ENCODE measurements at regions not wholly inside any gene's neighbourhood (a gene's known extent, or its start where the extent isn't known, plus 50 kb on each side); places are given as distances from the start of the nearest gene placed in this dataset.

DNA sequence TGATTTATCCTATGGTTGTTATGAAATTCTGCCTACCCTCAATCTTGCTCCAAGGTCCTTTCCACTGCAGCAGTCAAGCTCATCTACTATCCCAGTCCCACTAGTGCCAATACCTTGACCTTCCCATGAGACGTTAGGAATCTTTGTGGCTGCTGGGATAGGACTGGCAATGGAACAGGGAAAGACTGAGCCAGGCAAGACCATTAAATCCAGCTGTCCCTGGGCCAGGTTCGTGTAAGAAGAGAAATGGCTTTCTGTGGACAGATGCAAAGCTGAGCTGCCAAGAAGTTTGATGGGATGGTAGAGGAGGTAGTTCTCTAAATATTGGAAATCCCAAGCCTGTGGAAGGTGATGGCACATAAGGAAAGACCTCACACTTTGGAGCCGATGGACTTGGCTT lies 50.1 kb upstream of the TMEM17 start:
- SMC1A ChIA-PET (ENCODE audit: uncharacterized antibody, unreplicated experiment) = no interaction called here
- Histone ChIP-seq H3K4me3 (no peak overlapping the region), H3K36me3 (ENCODE audit: control insufficient read depth in 2 of 2, insufficient read depth in 2 of 2, low read length in 1 of 2) (no peaks in the 10 kb centered on the region), H4K20me1 (ENCODE audit: control insufficient read depth, insufficient read depth) (no peaks in the 10 kb centered on the region), H3K27ac (ENCODE audit: control insufficient read depth, insufficient read depth) (no peak overlapping the region), H3K27me3 (replicated peaks in 1 of 2; ENCODE audit: control insufficient read depth in 2 of 2, insufficient read depth in 2 of 2, low read length in 1 of 2) (no peaks in the 10 kb centered on the region), H3K9me3 (replicated peaks; ENCODE audit: control insufficient read depth, insufficient read depth, low read length) (no peaks in the 10 kb centered on the region; the same call in 2 of the 3 replicates), H3K4me2 (ENCODE audit: control insufficient read depth, insufficient read depth) (no peak overlapping the region), H2AFZ (ENCODE audit: control insufficient read depth, low read depth, low read length) (no peak overlapping the region), H3K9ac (ENCODE audit: control insufficient read depth, insufficient read depth, low read length) (no peak overlapping the region), H3K79me2 (ENCODE audit: control insufficient read depth, insufficient read depth, low read length) (no peaks in the 10 kb centered on the region), H3K4me1 (ENCODE audit: control insufficient read depth, insufficient read depth, low read length) (no peaks in the 10 kb centered on the region)
- POLR2A ChIA-PET = no interaction called here
- RAD21 ChIA-PET (ENCODE audit: unreplicated experiment) = no interaction called here
- ATAC-seq (no peak), DNase-seq (ENCODE audit: low read depth, low spot score) (no peak), FAIRE-seq (no peak)
- CTCF ChIA-PET = no interaction called here
- TF ChIP-seq RUNX3 (IDR thresholded peaks at IDR 0.05; ENCODE audit: low read length) (no peak), SMAD1 (IDR thresholded peaks at IDR 0.05; ENCODE audit: low read depth, partially characterized antibody) (no peak), ZNF274 (IDR thresholded peaks at IDR 0.05; ENCODE audit: insufficient read depth, insufficient read length) (no peak), ZNF207 (IDR thresholded peaks at IDR 0.05; ENCODE audit: borderline replicate concordance) (no peak), RCOR1 (conservative IDR thresholded peaks at IDR 0.05; ENCODE audit: low read depth, low read length) (no peak), CHD1 (IDR thresholded peaks at IDR 0.05; ENCODE audit: low read depth, low read length) (no peak)
- TF ChIP-seq, protein P1, sequence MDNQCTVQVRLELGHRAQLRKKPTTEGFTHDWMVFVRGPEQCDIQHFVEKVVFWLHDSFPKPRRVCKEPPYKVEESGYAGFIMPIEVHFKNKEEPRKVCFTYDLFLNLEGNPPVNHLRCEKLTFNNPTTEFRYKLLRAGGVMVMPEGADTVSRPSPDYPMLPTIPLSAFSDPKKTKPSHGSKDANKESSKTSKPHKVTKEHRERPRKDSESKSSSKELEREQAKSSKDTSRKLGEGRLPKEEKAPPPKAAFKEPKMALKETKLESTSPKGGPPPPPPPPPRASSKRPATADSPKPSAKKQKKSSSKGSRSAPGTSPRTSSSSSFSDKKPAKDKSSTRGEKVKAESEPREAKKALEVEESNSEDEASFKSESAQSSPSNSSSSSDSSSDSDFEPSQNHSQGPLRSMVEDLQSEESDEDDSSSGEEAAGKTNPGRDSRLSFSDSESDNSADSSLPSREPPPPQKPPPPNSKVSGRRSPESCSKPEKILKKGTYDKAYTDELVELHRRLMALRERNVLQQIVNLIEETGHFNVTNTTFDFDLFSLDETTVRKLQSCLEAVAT (IDR thresholded peaks at IDR 0.05) = no peak
- TF ChIP-seq, protein P2, sequence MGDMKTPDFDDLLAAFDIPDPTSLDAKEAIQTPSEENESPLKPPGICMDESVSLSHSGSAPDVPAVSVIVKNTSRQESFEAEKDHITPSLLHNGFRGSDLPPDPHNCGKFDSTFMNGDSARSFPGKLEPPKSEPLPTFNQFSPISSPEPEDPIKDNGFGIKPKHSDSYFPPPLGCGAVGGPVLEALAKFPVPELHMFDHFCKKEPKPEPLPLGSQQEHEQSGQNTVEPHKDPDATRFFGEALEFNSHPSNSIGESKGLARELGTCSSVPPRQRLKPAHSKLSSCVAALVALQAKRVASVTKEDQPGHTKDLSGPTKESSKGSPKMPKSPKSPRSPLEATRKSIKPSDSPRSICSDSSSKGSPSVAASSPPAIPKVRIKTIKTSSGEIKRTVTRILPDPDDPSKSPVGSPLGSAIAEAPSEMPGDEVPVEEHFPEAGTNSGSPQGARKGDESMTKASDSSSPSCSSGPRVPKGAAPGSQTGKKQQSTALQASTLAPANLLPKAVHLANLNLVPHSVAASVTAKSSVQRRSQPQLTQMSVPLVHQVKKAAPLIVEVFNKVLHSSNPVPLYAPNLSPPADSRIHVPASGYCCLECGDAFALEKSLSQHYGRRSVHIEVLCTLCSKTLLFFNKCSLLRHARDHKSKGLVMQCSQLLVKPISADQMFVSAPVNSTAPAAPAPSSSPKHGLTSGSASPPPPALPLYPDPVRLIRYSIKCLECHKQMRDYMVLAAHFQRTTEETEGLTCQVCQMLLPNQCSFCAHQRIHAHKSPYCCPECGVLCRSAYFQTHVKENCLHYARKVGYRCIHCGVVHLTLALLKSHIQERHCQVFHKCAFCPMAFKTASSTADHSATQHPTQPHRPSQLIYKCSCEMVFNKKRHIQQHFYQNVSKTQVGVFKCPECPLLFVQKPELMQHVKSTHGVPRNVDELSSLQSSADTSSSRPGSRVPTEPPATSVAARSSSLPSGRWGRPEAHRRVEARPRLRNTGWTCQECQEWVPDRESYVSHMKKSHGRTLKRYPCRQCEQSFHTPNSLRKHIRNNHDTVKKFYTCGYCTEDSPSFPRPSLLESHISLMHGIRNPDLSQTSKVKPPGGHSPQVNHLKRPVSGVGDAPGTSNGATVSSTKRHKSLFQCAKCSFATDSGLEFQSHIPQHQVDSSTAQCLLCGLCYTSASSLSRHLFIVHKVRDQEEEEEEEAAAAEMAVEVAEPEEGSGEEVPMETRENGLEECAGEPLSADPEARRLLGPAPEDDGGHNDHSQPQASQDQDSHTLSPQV (IDR thresholded peaks at IDR 0.05) = no peak
- intact Hi-C loops (cut with micrococcal nuclease; ENCODE audit: unreplicated experiment) (no loop called here), in situ Hi-C loops (cut with MboI) (no loop called here)
- 0% methylated on average over 3 of the region's 3 CpGs for WGBS (ENCODE audit: insufficient coverage, insufficient replicate concordance, low lambda C conversion rate, missing lambda C conversion rate)
- no TSS peak for BruUV-seq (replicated peaks)

All from GM12878 (cell line).